Breast epithelium (tissue), 3 donors: ENCODE measurements at regions not wholly inside any gene's neighbourhood (a gene's known extent, or its start where the extent isn't known, plus 50 kb on each side); places are given as distances from the start of the nearest gene placed in this dataset.

Source experiments
- POLR2A ChIP-seq: fragments of 450-650 bp; IDR thresholded peaks from one replicate; pipeline ENCODE4 v1.6.1; 2016; ENCODE audit warnings: antibody characterized with exemption, mild to moderate bottlenecking, moderate library complexity
- TF ChIP-seq, protein P1 (sequence below), 3 donors: fragments of 450-650 bp; IDR thresholded peaks; one replicate each; pipeline ENCODE4 v1.5.1; 2016 to 2017; ENCODE audit warnings: antibody characterized with exemption in 3 of 3, mild to moderate bottlenecking in 3 of 3, moderate library complexity in 3 of 3

GRCh38 chr9:119827126-119827525 is 457.9 kb upstream of the BRINP1 start:
- TF ChIP-seq, protein P1, sequence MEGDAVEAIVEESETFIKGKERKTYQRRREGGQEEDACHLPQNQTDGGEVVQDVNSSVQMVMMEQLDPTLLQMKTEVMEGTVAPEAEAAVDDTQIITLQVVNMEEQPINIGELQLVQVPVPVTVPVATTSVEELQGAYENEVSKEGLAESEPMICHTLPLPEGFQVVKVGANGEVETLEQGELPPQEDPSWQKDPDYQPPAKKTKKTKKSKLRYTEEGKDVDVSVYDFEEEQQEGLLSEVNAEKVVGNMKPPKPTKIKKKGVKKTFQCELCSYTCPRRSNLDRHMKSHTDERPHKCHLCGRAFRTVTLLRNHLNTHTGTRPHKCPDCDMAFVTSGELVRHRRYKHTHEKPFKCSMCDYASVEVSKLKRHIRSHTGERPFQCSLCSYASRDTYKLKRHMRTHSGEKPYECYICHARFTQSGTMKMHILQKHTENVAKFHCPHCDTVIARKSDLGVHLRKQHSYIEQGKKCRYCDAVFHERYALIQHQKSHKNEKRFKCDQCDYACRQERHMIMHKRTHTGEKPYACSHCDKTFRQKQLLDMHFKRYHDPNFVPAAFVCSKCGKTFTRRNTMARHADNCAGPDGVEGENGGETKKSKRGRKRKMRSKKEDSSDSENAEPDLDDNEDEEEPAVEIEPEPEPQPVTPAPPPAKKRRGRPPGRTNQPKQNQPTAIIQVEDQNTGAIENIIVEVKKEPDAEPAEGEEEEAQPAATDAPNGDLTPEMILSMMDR (IDR thresholded peaks at IDR 0.05) = no peak
- no peak for TF ChIP-seq POLR2A
